Keratinocyte (primary cell): ENCODE measurements at regions not wholly inside any gene's neighbourhood (a gene's known extent, or its start where the extent isn't known, plus 50 kb on each side); places are given as distances from the start of the nearest gene placed in this dataset.
"Not testable (repeated sequence)": the region's sequence is repeated elsewhere in the genome, so short reads cannot be mapped to it uniquely, and the experiment has no call there.

Experiments used
- DNase-seq: peaks from one replicate; pipeline ENCODE4 v3.0.0-alpha.2; 2011; ENCODE audit warnings: low read depth, missing footprints, low spot score
- FAIRE-seq: peaks from 2 replicates; lab custom pipeline; 2011; peaks lifted over from hg19 to GRCh38; lab: Jason Lieb, UNC
- H2AFZ ChIP-seq: 2 replicates; pipeline ENCODE4 v1.6.0; 2012; ENCODE audit warnings: low read length, control low read depth, inconsistent platforms; ENCODE audit not compliant: control insufficient read depth
- H3K27ac ChIP-seq: 2 replicates; pipeline ENCODE4 v1.5.1; 2011; ENCODE audit warnings: low read length; ENCODE audit not compliant: control insufficient read depth, insufficient read depth
- H3K27me3 ChIP-seq: 3 replicates; pipeline ENCODE4 v1.6.0; 2011; ENCODE audit warnings: low read length; ENCODE audit not compliant: control insufficient read depth, insufficient read depth; ENCODE audit errors: extremely low read depth
- H3K36me3 ChIP-seq, 2 experiments: 2 replicates in 1 of 2; 3 replicates in 1 of 2; pipeline ENCODE4 v1.5.1; 2011; ENCODE audit warnings: low read length in 2 of 2, mild to moderate bottlenecking in 1 of 2; ENCODE audit not compliant: control insufficient read depth in 2 of 2, insufficient read depth in 2 of 2; ENCODE audit errors: extremely low read depth in 1 of 2
- H3K4me1 ChIP-seq: 3 replicates; pipeline ENCODE4 v1.5.1; 2011; ENCODE audit warnings: low read length; ENCODE audit not compliant: control insufficient read depth, insufficient read depth; ENCODE audit errors: extremely low read depth
- H3K4me2 ChIP-seq: 3 replicates; pipeline ENCODE4 v1.6.0; 2011; ENCODE audit warnings: low read depth, low read length; ENCODE audit not compliant: control insufficient read depth, insufficient read depth; ENCODE audit errors: extremely low read depth
- H3K4me3 ChIP-seq, 3 experiments: fragments of 200-600 bp in 1 of 3; sonication (generic) in 1 of 3; 2 replicates in 2 of 3; 3 replicates in 1 of 3; pipeline ENCODE4 v1.5.1; 2011 to 2016; ENCODE audit warnings: low read length in 3 of 3, mild to moderate bottlenecking in 3 of 3, control low read depth in 2 of 3, inconsistent platforms in 1 of 3, low read depth in 1 of 3, mixed read lengths in 1 of 3, mixed run types in 1 of 3, moderate library complexity in 1 of 3; ENCODE audit not compliant: control insufficient read depth in 2 of 3, insufficient read depth in 2 of 3; ENCODE audit errors: extremely low read depth in 1 of 3
- H3K79me2 ChIP-seq: 2 replicates; pipeline ENCODE4 v1.6.0; 2012; ENCODE audit warnings: low read length; ENCODE audit not compliant: control insufficient read depth, insufficient read depth
- H3K9ac ChIP-seq: 3 replicates; pipeline ENCODE4 v1.6.0; 2011; ENCODE audit warnings: low read length; ENCODE audit not compliant: control insufficient read depth, insufficient read depth; ENCODE audit errors: extremely low read depth
- H3K9me1 ChIP-seq: 3 replicates; pipeline ENCODE4 v1.6.0; 2011; ENCODE audit warnings: low read length; ENCODE audit not compliant: control insufficient read depth, insufficient read depth; ENCODE audit errors: extremely low read depth
- H3K9me3 ChIP-seq: 2 replicates; pipeline ENCODE4 v1.5.1; 2012; ENCODE audit warnings: low read depth, low read length; ENCODE audit not compliant: control insufficient read depth
- H4K20me1 ChIP-seq: 3 replicates; pipeline ENCODE4 v1.6.0; 2011; ENCODE audit warnings: low read length; ENCODE audit not compliant: control insufficient read depth, insufficient read depth; ENCODE audit errors: extremely low read depth
- CTCF ChIP-seq, 3 experiments: IDR thresholded peaks in 1 of 3; conservative IDR thresholded peaks in 1 of 3; optimal IDR thresholded peaks in 1 of 3; 2 replicates in 2 of 3; 3 replicates in 1 of 3; pipeline versions ENCODE3 to v1.5.1; 2011; ENCODE audit warnings: low read length in 3 of 3, mild to moderate bottlenecking in 3 of 3, moderate library complexity in 2 of 3, control low read depth in 1 of 3, inconsistent platforms in 1 of 3; ENCODE audit not compliant: insufficient read depth in 2 of 3; ENCODE audit errors: extremely low read depth in 1 of 3
- EZH2 ChIP-seq: IDR thresholded peaks from one replicate; pipeline ENCODE4 v1.6.1; 2012; ENCODE audit warnings: inconsistent platforms, mild to moderate bottlenecking, low read length, moderate library complexity
- dilution Hi-C: fragments of 300-500 bp; cut with MboI; formaldehyde crosslinking; loops from one replicate; pipeline ENCODE4 v1.7.0; 2020; ENCODE audit warnings: low sequenced_read_pairs; ENCODE audit not compliant: extremely low pct_ligation_motif_present

GRCh38 chr12:107515446-107515958 is 170.1 kb upstream of the PWP1 start:
- H3K4me3 ChIP-seq: peak overlapping the region in 1 of 3 experiments; percentile 2
- H3K4me1 ChIP-seq: peaks cover 17% of the 10 kb centered on the region
- H3K9me3 ChIP-seq: no peaks in the 10 kb centered on the region
- TF ChIP-seq EZH2 (no peak), CTCF (optimal IDR thresholded peaks at IDR 0.05 in 1 of 3, IDR thresholded peaks at IDR 0.05 in 1 of 3, conservative IDR thresholded peaks at IDR 0.05 in 1 of 3; ENCODE audit: extremely low read depth in 1 of 3, insufficient read depth in 2 of 3, low read length in 3 of 3) (no peak)
- FAIRE-seq: peak; percentile 100
- peak overlapping the region; percentile 54 for H3K9ac ChIP-seq
- peak overlapping the region; percentile 92 for H3K27ac ChIP-seq
- H3K27me3 ChIP-seq: no peaks in the 10 kb centered on the region
- peak; percentile 89 for DNase-seq
- H2AFZ ChIP-seq: peak overlapping the region; percentile 60
- H3K36me3 ChIP-seq: no peaks in the 10 kb centered on the region
- no peaks in the 10 kb centered on the region for H4K20me1 ChIP-seq
- H3K79me2 ChIP-seq: no peaks in the 10 kb centered on the region
- H3K9me1 ChIP-seq: no peaks in the 10 kb centered on the region
- dilution Hi-C loops: no loop called here
- H3K4me2 ChIP-seq: peak overlapping the region; percentile 63

GRCh38 chr12:107517816-107518215 is 167.8 kb upstream of the PWP1 start:
- H3K4me2 ChIP-seq, H3K27me3 ChIP-seq, FAIRE-seq, H3K9me3 ChIP-seq, H3K27ac ChIP-seq, DNase-seq, H3K36me3 ChIP-seq, H3K4me3 ChIP-seq, H3K9me1 ChIP-seq, H4K20me1 ChIP-seq, H3K9ac ChIP-seq, H3K79me2 ChIP-seq, dilution Hi-C loops, H2AFZ ChIP-seq: not testable (repeated sequence)
- H3K4me1 ChIP-seq: peaks cover 17% of the 10 kb centered on the region

GRCh38 chr12:107518868-107519267 is 166.7 kb upstream of the PWP1 start:
- Histone ChIP-seq H3K4me2 (no peak overlapping the region), H3K79me2 (no peaks in the 10 kb centered on the region), H2AFZ (no peak overlapping the region), H4K20me1 (no peaks in the 10 kb centered on the region), H3K4me1 (peaks cover 17% of the 10 kb centered on the region), H3K9ac (no peak overlapping the region), H3K27me3 (no peaks in the 10 kb centered on the region), H3K9me3 (no peaks in the 10 kb centered on the region), H3K4me3 (no peak overlapping the region), H3K36me3 (no peaks in the 10 kb centered on the region), H3K27ac (no peak overlapping the region), H3K9me1 (no peaks in the 10 kb centered on the region)
- no peak for TF ChIP-seq EZH2
- TF ChIP-seq CTCF (optimal IDR thresholded peaks at IDR 0.05 in 1 of 3, IDR thresholded peaks at IDR 0.05 in 1 of 3, conservative IDR thresholded peaks at IDR 0.05 in 1 of 3; ENCODE audit: extremely low read depth in 1 of 3, insufficient read depth in 2 of 3, low read length in 3 of 3): no peak
- FAIRE-seq (no peak), DNase-seq (no peak)
- dilution Hi-C loops: no loop called here
